HEK293T (cell line): ENCODE measurements at regions not wholly inside any gene's neighbourhood (a gene's known extent, or its start where the extent isn't known, plus 50 kb on each side); places are given as distances from the start of the nearest gene placed in this dataset.

Experiments
- ARNT ChIP-seq: fragments of 450-650 bp; IDR thresholded peaks from 2 replicates; pipeline ENCODE4 v1.6.1; 2017; ENCODE audit warnings: mild to moderate bottlenecking
- SUZ12 ChIP-seq: fragments of 450-650 bp; IDR thresholded peaks from 2 replicates; pipeline ENCODE4 v1.6.1; 2016; ENCODE audit warnings: mild to moderate bottlenecking

- TF ChIP-seq ARNT (no peak), SUZ12 (no peak)
Observed at GRCh38 chr14:49972823-49973222, 79.9 kb downstream of the ARF6 start.
